IMR-90 (cell line): ENCODE measurements at regions not wholly inside any gene's neighbourhood (a gene's known extent, or its start where the extent isn't known, plus 50 kb on each side); places are given as distances from the start of the nearest gene placed in this dataset.

Source experiments
- ATAC-seq: fragments of 200-7000 bp; cut with Tn5 transposase; 2 replicates; pipeline ENCODE4 v1.9.1; 2020; ENCODE audit warnings: low read depth, mild to moderate bottlenecking, moderate library complexity
- BruUV-seq: library from RNA; stranded (reverse); fragments of 400-500 nt; replicated peaks from 2 replicates; lab custom pipeline; 2021; lab: Mats Ljungman, UMichigan
- CTCF ChIA-PET: fragments of 300-600 bp; formaldehyde crosslinking; extraction: SDS; loops from one replicate; lab custom pipeline; 2021; ENCODE audit warnings: antibody characterized with exemption; lab: Yijun Ruan, JAX
- POLR2A ChIA-PET: fragments of 300-600 bp; sonication (Branson Sonifier 250); formaldehyde crosslinking; loops from one replicate; lab custom pipeline; 2022; ENCODE audit warnings: antibody characterized with exemption; ENCODE audit not compliant: unreplicated experiment; lab: Charles Lee
- DNase-seq: peaks from one replicate; pipeline ENCODE4 v3.0.0; 2013
- H2AFZ ChIP-seq: replicated peaks from 2 replicates; pipeline ENCODE3; 2013; ENCODE audit warnings: low read length, mild to moderate bottlenecking; ENCODE audit not compliant: poor library complexity
- H2AK5ac ChIP-seq: 2 replicates; pipeline ENCODE4 v1.6.1; 2013; ENCODE audit warnings: low read depth, low read length, inconsistent platforms
- H2AK9ac ChIP-seq: replicated peaks from 2 replicates; pipeline ENCODE3; 2013; ENCODE audit warnings: mild to moderate bottlenecking, low read depth, low read length, moderate library complexity; ENCODE audit not compliant: poor library complexity
- H2BK120ac ChIP-seq: 2 replicates; pipeline ENCODE4 v1.6.1; 2013; ENCODE audit warnings: low read depth, low read length, inconsistent platforms
- H2BK15ac ChIP-seq: 3 replicates; pipeline ENCODE4 v1.6.1; 2013; ENCODE audit warnings: low read depth, low read length, inconsistent platforms
- H2BK20ac ChIP-seq: 2 replicates; pipeline ENCODE4 v1.6.1; 2013; ENCODE audit warnings: low read depth, mild to moderate bottlenecking, inconsistent platforms, low read length, moderate library complexity
- H2BK5ac ChIP-seq: 2 replicates; pipeline ENCODE4 v1.6.1; 2013; ENCODE audit warnings: mild to moderate bottlenecking, low read depth, low read length, inconsistent platforms; ENCODE audit not compliant: poor library complexity, severe bottlenecking
- H3K14ac ChIP-seq: replicated peaks from 2 replicates; pipeline ENCODE4 v1.6.1; 2013; ENCODE audit warnings: low read depth, low read length, inconsistent platforms
- H3K18ac ChIP-seq: 2 replicates; pipeline ENCODE4 v1.6.1; 2013; ENCODE audit warnings: low read depth, low read length, control low read depth
- H3K23ac ChIP-seq: 2 replicates; pipeline ENCODE4 v1.6.1; 2013; ENCODE audit warnings: low read depth, low read length, inconsistent platforms
- H3K27ac ChIP-seq: 2 replicates; pipeline ENCODE4 v1.5.1; 2013; ENCODE audit warnings: mild to moderate bottlenecking, control low read depth, low read length; ENCODE audit not compliant: insufficient read depth
- H3K27me3 ChIP-seq: 2 replicates; pipeline ENCODE4 v1.6.1; 2013; ENCODE audit warnings: low read length; ENCODE audit not compliant: control insufficient read depth, insufficient read depth
- H3K36me3 ChIP-seq: 2 replicates; pipeline ENCODE4 v1.6.1; 2013; ENCODE audit warnings: low read length, mixed read lengths; ENCODE audit not compliant: control insufficient read depth, insufficient read depth
- H3K4ac ChIP-seq: 2 replicates; pipeline ENCODE4 v1.6.1; 2013; ENCODE audit warnings: low read depth, low read length, inconsistent platforms
- H3K4me1 ChIP-seq: 2 replicates; pipeline ENCODE4 v1.6.1; 2013; ENCODE audit warnings: low read length, mixed read lengths; ENCODE audit not compliant: control insufficient read depth, insufficient read depth
- H3K4me2 ChIP-seq: 2 replicates; pipeline ENCODE4 v1.6.1; 2013; ENCODE audit warnings: low read depth, mild to moderate bottlenecking, control low read depth, low read length, moderate library complexity
- H3K4me3 ChIP-seq: 2 replicates; pipeline ENCODE4 v1.5.1; 2013; ENCODE audit warnings: low read depth, mild to moderate bottlenecking, control low read depth, low read length, moderate library complexity; ENCODE audit not compliant: insufficient read depth
- H3K56ac ChIP-seq: 2 replicates; pipeline ENCODE4 v1.6.1; 2013; ENCODE audit warnings: low read length, inconsistent platforms; ENCODE audit not compliant: insufficient read depth; ENCODE audit errors: extremely low read depth
- H3K79me1 ChIP-seq, 2 experiments: 2 replicates each; pipeline ENCODE4 v1.6.1; 2013; ENCODE audit warnings: low read length in 2 of 2, inconsistent platforms in 1 of 2, low read depth in 1 of 2
- H3K9ac ChIP-seq: 2 replicates; pipeline ENCODE4 v1.6.1; 2013; ENCODE audit warnings: low read depth, low read length, control low read depth
- H3K9me1 ChIP-seq: 2 replicates; pipeline ENCODE4 v1.6.1; 2013; ENCODE audit warnings: low read length, inconsistent platforms; ENCODE audit not compliant: insufficient read depth
- H3K9me3 ChIP-seq: 2 replicates; pipeline ENCODE4 v1.6.1; 2013; ENCODE audit warnings: low read length; ENCODE audit not compliant: control insufficient read depth, insufficient read depth
- H4K20me1 ChIP-seq: 2 replicates; pipeline ENCODE4 v1.6.1; 2013; ENCODE audit warnings: low read length, inconsistent platforms; ENCODE audit not compliant: insufficient read depth
- H4K5ac ChIP-seq: 2 replicates; pipeline ENCODE4 v1.6.1; 2013; ENCODE audit warnings: mild to moderate bottlenecking, low read depth, low read length, control low read depth
- H4K8ac ChIP-seq, 2 experiments: 2 replicates each; pipeline ENCODE4 v1.6.1; 2013; ENCODE audit warnings: low read depth in 2 of 2, low read length in 2 of 2, control low read depth in 1 of 2, inconsistent platforms in 1 of 2
- H4K91ac ChIP-seq: 2 replicates; pipeline ENCODE4 v1.6.1; 2013; ENCODE audit warnings: low read depth, low read length, inconsistent platforms; ENCODE audit not compliant: insufficient read depth
- BHLHE40 ChIP-seq: fragments of 150-350 bp; IDR thresholded peaks from 2 replicates; pipeline ENCODE4 v1.6.1; 2016; ENCODE audit warnings: mild to moderate bottlenecking, low read depth, low read length
- CEBPB ChIP-seq: IDR thresholded peaks from 2 replicates; pipeline ENCODE4 v1.6.1; 2012; ENCODE audit warnings: low read depth, low read length, improper control_type of control experiment
- CHD1 ChIP-seq: IDR thresholded peaks from 2 replicates; pipeline ENCODE4 v1.6.1; 2012; ENCODE audit warnings: low read depth, low read length, improper control_type of control experiment
- CTCF ChIP-seq: conservative IDR thresholded peaks from 2 replicates; pipeline ENCODE4 v1.5.1; 2012; ENCODE audit warnings: mild to moderate bottlenecking, low read depth, low read length, improper control_type of control experiment
- ELK1 ChIP-seq: fragments of 150-350 bp; IDR thresholded peaks from 2 replicates; pipeline ENCODE4 v1.6.1; 2016; ENCODE audit warnings: low read depth, mild to moderate bottlenecking, low read length, moderate library complexity, borderline replicate concordance
- FOS ChIP-seq: fragments of 150-350 bp; IDR thresholded peaks from 2 replicates; pipeline ENCODE4 v1.6.1; 2016; ENCODE audit warnings: low read depth, low read length
- MAFK ChIP-seq: IDR thresholded peaks from 2 replicates; pipeline ENCODE4 v1.6.1; 2012; ENCODE audit warnings: low read depth, low read length, improper control_type of control experiment
- MAZ ChIP-seq: IDR thresholded peaks from 2 replicates; pipeline ENCODE4 v1.6.1; 2012; ENCODE audit warnings: low read depth, mild to moderate bottlenecking, low read length, improper control_type of control experiment, moderate library complexity, borderline replicate concordance
- MXI1 ChIP-seq: IDR thresholded peaks from 2 replicates; pipeline ENCODE4 v1.6.1; 2012; ENCODE audit warnings: low read depth, mild to moderate bottlenecking, low read length, moderate library complexity, borderline replicate concordance
- NFE2L2 ChIP-seq: fragments of 150-350 bp; IDR thresholded peaks from 2 replicates; pipeline ENCODE4 v1.6.1; 2016; ENCODE audit warnings: low read depth, mild to moderate bottlenecking, low read length
- POLR2A ChIP-seq: IDR thresholded peaks from 2 replicates; pipeline ENCODE4 v1.6.1; 2012; ENCODE audit warnings: mild to moderate bottlenecking, low read depth, low read length
- RAD21 ChIP-seq: IDR thresholded peaks from 2 replicates; pipeline ENCODE4 v1.6.1; 2012; ENCODE audit warnings: low read length, improper control_type of control experiment
- RCOR1 ChIP-seq: IDR thresholded peaks from 2 replicates; pipeline ENCODE4 v1.6.1; 2012; ENCODE audit warnings: mild to moderate bottlenecking, low read length, improper control_type of control experiment; ENCODE audit not compliant: insufficient replicate concordance
- RFX5 ChIP-seq: IDR thresholded peaks from 2 replicates; pipeline ENCODE4 v1.8.0; 2012; ENCODE audit warnings: low read depth, mild to moderate bottlenecking, low read length, moderate library complexity
- SMC3 ChIP-seq: fragments of 150-350 bp; IDR thresholded peaks from 2 replicates; pipeline ENCODE4 v1.6.1; 2016; ENCODE audit warnings: low read depth, mild to moderate bottlenecking, antibody characterized with exemption, low read length, moderate library complexity
- USF2 ChIP-seq: fragments of 150-350 bp; IDR thresholded peaks from 2 replicates; pipeline ENCODE4 v1.6.1; 2017; ENCODE audit warnings: mild to moderate bottlenecking, antibody characterized with exemption, low read length, low read depth
- WGBS, 2 experiments: methylation state at CpG; one replicate each; pipeline versions ENCODE4 v1.1.5 to v1.1.7; 2013; ENCODE audit warnings: missing lambda C conversion rate in 2 of 2; ENCODE audit not compliant: insufficient read length in 1 of 2; ENCODE audit errors: extremely low coverage in 2 of 2; 5-methylcytosine and 5-hydroxymethylcytosine counted together
- dilution Hi-C: fragments of 300-500 bp; cut with HindIII; formaldehyde crosslinking; loops from one replicate; pipeline ENCODE4 v1.14.3; 2018; ENCODE audit warnings: low sequenced_read_pairs; ENCODE audit not compliant: unreplicated experiment
- in situ Hi-C: fragments of 300-500 bp; cut with MboI; formaldehyde crosslinking; loops from 3 replicates; pipeline ENCODE4 v1.14.3; 2019; ENCODE audit warnings: low sequenced_read_pairs, inconsistent platforms, mixed read lengths
- intact Hi-C: fragments of 100-400 bp; cut with micrococcal nuclease; formaldehyde crosslinking; loops from 2 replicates; pipeline ENCODE4 v1.10.0; 2022

GRCh38 chr11:36890121-36890679 is 292.2 kb upstream of the RAG2 start:
- Histone ChIP-seq H2AK5ac (no peak overlapping the region), H2BK5ac (no peak overlapping the region), H4K91ac (no peak overlapping the region), H3K4me3 (no peak overlapping the region), H3K14ac (no peak overlapping the region), H3K36me3 (no peaks in the 10 kb centered on the region), H4K8ac (no peak overlapping the region), H3K4me2 (no peak overlapping the region), H3K27me3 (no peaks in the 10 kb centered on the region), H2AK9ac (no peak overlapping the region), H4K20me1 (no peaks in the 10 kb centered on the region), H3K56ac (no peak overlapping the region), H3K9me3 (no peaks in the 10 kb centered on the region), H2BK20ac (no peak overlapping the region), H2BK15ac (no peak overlapping the region), H3K4me1 (no peaks in the 10 kb centered on the region), H4K5ac (no peak overlapping the region), H3K9ac (no peak overlapping the region), H3K4ac (no peak overlapping the region), H3K18ac (no peak overlapping the region), H2AFZ (no peak overlapping the region), H3K9me1 (no peaks in the 10 kb centered on the region), H3K79me1 (no peaks in the 10 kb centered on the region), H2BK120ac (no peak overlapping the region), H3K27ac (no peak overlapping the region), H3K23ac (no peak overlapping the region)
- dilution Hi-C loops = no loop called here
- ChIA-PET CTCF (no interaction called here), POLR2A (no interaction called here)
- BruUV-seq = no TSS peak
- intact Hi-C loops = no loop called here
- DNase-seq = no peak
- in situ Hi-C loops = no loop called here
- no peak for TF ChIP-seq USF2
- TF ChIP-seq RCOR1 = no peak
- TF ChIP-seq MAFK = no peak
- TF ChIP-seq BHLHE40 = no peak
- no peak for TF ChIP-seq RFX5
- TF ChIP-seq POLR2A = no peak
- TF ChIP-seq FOS = no peak
- TF ChIP-seq NFE2L2 = no peak
- no peak for TF ChIP-seq SMC3
- no peak for TF ChIP-seq CTCF
- no peak for TF ChIP-seq MXI1
- TF ChIP-seq CHD1 = no peak
- no peak for TF ChIP-seq MAZ
- no peak for TF ChIP-seq ELK1
- TF ChIP-seq CEBPB = no peak
- TF ChIP-seq RAD21 = no peak
- no peak for ATAC-seq
- no CpG with 5 or more reads among the region's 2 CpGs for WGBS, 2 experiments
